ENCODE measurements at regions not wholly inside any gene's neighbourhood (a gene's known extent, or its start where the extent isn't known, plus 50 kb on each side); places are given as distances from the start of the nearest gene placed in this dataset.

DNA sequence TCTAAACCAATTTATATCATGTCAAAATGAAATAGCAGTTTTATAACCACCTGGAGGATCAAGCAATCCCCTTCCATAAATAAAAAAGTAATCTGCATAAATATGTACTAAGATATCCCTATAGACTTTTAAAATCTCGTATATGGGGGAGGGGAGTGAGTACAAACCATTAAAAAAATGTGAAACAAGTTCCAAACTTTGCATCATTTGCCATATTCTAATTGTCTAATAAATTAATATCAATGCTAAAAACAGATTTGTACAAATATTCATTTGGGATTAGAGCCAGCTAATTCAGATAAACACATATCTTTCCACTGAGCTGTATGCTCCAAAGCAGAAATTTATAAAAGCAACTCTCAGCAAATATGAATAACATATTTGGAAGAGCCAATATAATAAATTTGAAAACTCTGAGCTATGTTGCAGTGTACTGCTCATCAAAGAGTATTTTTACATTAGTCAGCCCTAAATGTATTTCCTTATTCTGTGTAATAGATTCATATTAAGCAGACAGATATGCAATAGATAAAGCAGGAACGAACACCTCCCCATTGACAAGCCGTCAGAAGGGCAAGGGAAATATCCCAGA is 970.2 kb downstream of the EFNB2 start:
- no peak for TF ChIP-seq EZH2phosphoT487 (IDR thresholded peaks at IDR 0.05; ENCODE audit: borderline replicate concordance, low read depth, low read length)
- TF ChIP-seq, protein P1, sequence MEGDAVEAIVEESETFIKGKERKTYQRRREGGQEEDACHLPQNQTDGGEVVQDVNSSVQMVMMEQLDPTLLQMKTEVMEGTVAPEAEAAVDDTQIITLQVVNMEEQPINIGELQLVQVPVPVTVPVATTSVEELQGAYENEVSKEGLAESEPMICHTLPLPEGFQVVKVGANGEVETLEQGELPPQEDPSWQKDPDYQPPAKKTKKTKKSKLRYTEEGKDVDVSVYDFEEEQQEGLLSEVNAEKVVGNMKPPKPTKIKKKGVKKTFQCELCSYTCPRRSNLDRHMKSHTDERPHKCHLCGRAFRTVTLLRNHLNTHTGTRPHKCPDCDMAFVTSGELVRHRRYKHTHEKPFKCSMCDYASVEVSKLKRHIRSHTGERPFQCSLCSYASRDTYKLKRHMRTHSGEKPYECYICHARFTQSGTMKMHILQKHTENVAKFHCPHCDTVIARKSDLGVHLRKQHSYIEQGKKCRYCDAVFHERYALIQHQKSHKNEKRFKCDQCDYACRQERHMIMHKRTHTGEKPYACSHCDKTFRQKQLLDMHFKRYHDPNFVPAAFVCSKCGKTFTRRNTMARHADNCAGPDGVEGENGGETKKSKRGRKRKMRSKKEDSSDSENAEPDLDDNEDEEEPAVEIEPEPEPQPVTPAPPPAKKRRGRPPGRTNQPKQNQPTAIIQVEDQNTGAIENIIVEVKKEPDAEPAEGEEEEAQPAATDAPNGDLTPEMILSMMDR (conservative IDR thresholded peaks at IDR 0.05; ENCODE audit: low read length) = no peak
- ChIA-PET POLR2A (no interaction called here), CTCF (ENCODE audit: unreplicated experiment) (no interaction called here)
- no peak overlapping the region for H3K4me2 ChIP-seq (ENCODE audit: low read length)
- no peak overlapping the region for H2AFZ ChIP-seq (ENCODE audit: low read length)
- H3K36me3 ChIP-seq (ENCODE audit: insufficient read depth, low read length) = no peaks in the 10 kb centered on the region
- no peaks in the 10 kb centered on the region for H4K20me1 ChIP-seq (ENCODE audit: insufficient read depth, low read length)
- no peak overlapping the region for H3K27ac ChIP-seq (ENCODE audit: low read depth, low read length, poor library complexity, severe bottlenecking)
- H3K9me3 ChIP-seq (ENCODE audit: low read length) = no peaks in the 10 kb centered on the region
- H3K9me2 ChIP-seq (ENCODE audit: insufficient read depth, low read length) = no peaks in the 10 kb centered on the region
- BruUV-seq (replicated peaks) = no TSS peak
- intact Hi-C loops (cut with micrococcal nuclease; ENCODE audit: unreplicated experiment) = no loop called here
- no peak overlapping the region for H3K4me3 ChIP-seq (ENCODE audit: low read depth, low read length, poor library complexity, severe bottlenecking)
- no peaks in the 10 kb centered on the region for H3K79me2 ChIP-seq (ENCODE audit: insufficient read depth, low read depth, low read length)
- no peak for DNase-seq (ENCODE audit: low spot score)
- H3K4me1 ChIP-seq (ENCODE audit: insufficient read depth, low read length, poor library complexity, severe bottlenecking) = no peaks in the 10 kb centered on the region

DNA sequence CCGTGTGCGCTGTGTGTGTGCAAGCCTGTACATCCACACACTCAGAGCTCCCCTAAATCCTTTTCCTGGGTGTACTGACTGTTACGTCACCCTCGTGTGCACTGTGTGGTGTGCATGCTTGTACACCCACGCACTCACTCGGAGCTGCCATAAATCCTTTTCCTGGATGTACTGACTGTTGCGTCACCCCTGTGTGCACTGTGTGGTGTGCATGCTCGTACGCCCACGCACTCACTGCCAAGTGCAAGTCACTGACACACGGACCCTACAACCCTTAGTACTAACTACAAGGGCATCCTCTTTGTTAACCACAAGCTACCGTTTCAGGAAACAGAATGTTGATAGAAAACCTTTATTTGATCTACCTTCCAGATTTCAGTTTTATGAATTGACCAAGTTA is 983.4 kb downstream of the EFNB2 start:
- intact Hi-C loops (cut with micrococcal nuclease; ENCODE audit: unreplicated experiment) = no loop called here
- no peak for DNase-seq (ENCODE audit: low spot score)
- no TSS peak for BruUV-seq (replicated peaks)

GRCh38 chr13:105547851-105548250 is 987.6 kb downstream of the EFNB2 start:
- Histone ChIP-seq H3K79me2 (ENCODE audit: insufficient read depth, low read depth, low read length) (no peaks in the 10 kb centered on the region), H2AFZ (ENCODE audit: low read length) (no peak overlapping the region), H3K4me3 (ENCODE audit: low read depth, low read length, poor library complexity, severe bottlenecking) (no peak overlapping the region), H3K27ac (ENCODE audit: low read depth, low read length, poor library complexity, severe bottlenecking) (no peak overlapping the region), H3K9me3 (ENCODE audit: low read length) (no peaks in the 10 kb centered on the region), H3K4me1 (ENCODE audit: insufficient read depth, low read length, poor library complexity, severe bottlenecking) (no peaks in the 10 kb centered on the region), H3K4me2 (ENCODE audit: low read length) (no peak overlapping the region), H3K9me2 (ENCODE audit: insufficient read depth, low read length) (no peaks in the 10 kb centered on the region), H3K36me3 (ENCODE audit: insufficient read depth, low read length) (no peaks in the 10 kb centered on the region), H4K20me1 (ENCODE audit: insufficient read depth, low read length) (no peaks in the 10 kb centered on the region)
- no TSS peak for BruUV-seq (replicated peaks)
- no peak for DNase-seq (ENCODE audit: low spot score)
- intact Hi-C loops (cut with micrococcal nuclease; ENCODE audit: unreplicated experiment) = no loop called here
- TF ChIP-seq, protein P1 (conservative IDR thresholded peaks at IDR 0.05; ENCODE audit: low read length) = no peak
- no peak for TF ChIP-seq EZH2phosphoT487 (IDR thresholded peaks at IDR 0.05; ENCODE audit: borderline replicate concordance, low read depth, low read length)
- ChIA-PET POLR2A (no interaction called here), CTCF (ENCODE audit: unreplicated experiment) (no interaction called here)

More for the DNA sequence above, 983.4 kb downstream of the EFNB2 start:
- Histone ChIP-seq H3K36me3 (ENCODE audit: insufficient read depth, low read length) (no peaks in the 10 kb centered on the region), H3K4me2 (ENCODE audit: low read length) (no peak overlapping the region), H3K4me1 (ENCODE audit: insufficient read depth, low read length, poor library complexity, severe bottlenecking) (no peaks in the 10 kb centered on the region), H3K27ac (ENCODE audit: low read depth, low read length, poor library complexity, severe bottlenecking) (no peak overlapping the region), H3K9me2 (ENCODE audit: insufficient read depth, low read length) (no peaks in the 10 kb centered on the region), H4K20me1 (ENCODE audit: insufficient read depth, low read length) (no peaks in the 10 kb centered on the region), H3K4me3 (ENCODE audit: low read depth, low read length, poor library complexity, severe bottlenecking) (no peak overlapping the region), H3K79me2 (ENCODE audit: insufficient read depth, low read depth, low read length) (no peaks in the 10 kb centered on the region), H3K9me3 (ENCODE audit: low read length) (no peaks in the 10 kb centered on the region), H2AFZ (ENCODE audit: low read length) (no peak overlapping the region)
- ChIA-PET POLR2A (interaction anchor here (0.7 kb wide), 1 partner anchor 103 kb away, joined by 3 read pairs; no protein-coding TSS in a partner anchor), CTCF (ENCODE audit: unreplicated experiment) (no interaction called here)
- TF ChIP-seq, protein P1 (conservative IDR thresholded peaks at IDR 0.05; ENCODE audit: low read length) = no peak
- no peak for TF ChIP-seq EZH2phosphoT487 (IDR thresholded peaks at IDR 0.05; ENCODE audit: borderline replicate concordance, low read depth, low read length)

All from OCI-LY7 (cell line).